Peyer's patch (tissue), 4 donors: ENCODE measurements at regions not wholly inside any gene's neighbourhood (a gene's known extent, or its start where the extent isn't known, plus 50 kb on each side); places are given as distances from the start of the nearest gene placed in this dataset.

Source experiments
- POLR2A ChIP-seq, 2 donors: fragments of 450-650 bp; IDR thresholded peaks; one replicate each; pipeline ENCODE4 v1.5.1; 2017; ENCODE audit warnings: antibody characterized with exemption in 2 of 2, mild to moderate bottlenecking in 2 of 2, moderate library complexity in 2 of 2
- TF ChIP-seq, protein P1 (sequence below), 6 experiments: fragments of 450-650 bp in 4 of 6; fragments of 200-600 bp in 2 of 6; sonication (generic) in 1 of 6; IDR thresholded peaks; one replicate each; pipeline ENCODE4 v1.5.1; 2017 to 2019; ENCODE audit warnings: antibody characterized with exemption in 6 of 6, mild to moderate bottlenecking in 3 of 6, moderate library complexity in 1 of 6

DNA sequence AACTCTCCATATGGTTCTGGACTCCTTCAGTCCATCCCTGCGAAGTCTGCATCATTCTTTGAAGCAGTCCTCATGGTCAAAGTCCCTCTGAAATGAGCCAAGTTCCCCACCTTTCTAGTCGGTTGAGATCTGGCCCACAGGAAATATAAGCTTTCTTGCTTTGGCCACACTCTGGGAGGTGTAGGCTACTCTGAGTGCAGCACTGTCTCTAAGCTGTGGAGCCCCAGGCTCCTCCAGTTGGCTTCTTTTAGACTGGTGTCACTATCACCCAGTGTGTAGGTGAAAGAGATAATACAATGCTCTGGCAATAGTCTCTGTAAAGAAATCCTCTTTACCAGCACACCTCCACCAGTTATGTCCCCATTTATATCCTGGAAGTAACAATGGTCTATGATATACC lies 486.5 kb upstream of the KLF12 start:
- TF ChIP-seq, protein P1, sequence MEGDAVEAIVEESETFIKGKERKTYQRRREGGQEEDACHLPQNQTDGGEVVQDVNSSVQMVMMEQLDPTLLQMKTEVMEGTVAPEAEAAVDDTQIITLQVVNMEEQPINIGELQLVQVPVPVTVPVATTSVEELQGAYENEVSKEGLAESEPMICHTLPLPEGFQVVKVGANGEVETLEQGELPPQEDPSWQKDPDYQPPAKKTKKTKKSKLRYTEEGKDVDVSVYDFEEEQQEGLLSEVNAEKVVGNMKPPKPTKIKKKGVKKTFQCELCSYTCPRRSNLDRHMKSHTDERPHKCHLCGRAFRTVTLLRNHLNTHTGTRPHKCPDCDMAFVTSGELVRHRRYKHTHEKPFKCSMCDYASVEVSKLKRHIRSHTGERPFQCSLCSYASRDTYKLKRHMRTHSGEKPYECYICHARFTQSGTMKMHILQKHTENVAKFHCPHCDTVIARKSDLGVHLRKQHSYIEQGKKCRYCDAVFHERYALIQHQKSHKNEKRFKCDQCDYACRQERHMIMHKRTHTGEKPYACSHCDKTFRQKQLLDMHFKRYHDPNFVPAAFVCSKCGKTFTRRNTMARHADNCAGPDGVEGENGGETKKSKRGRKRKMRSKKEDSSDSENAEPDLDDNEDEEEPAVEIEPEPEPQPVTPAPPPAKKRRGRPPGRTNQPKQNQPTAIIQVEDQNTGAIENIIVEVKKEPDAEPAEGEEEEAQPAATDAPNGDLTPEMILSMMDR (IDR thresholded peaks at IDR 0.05): no peak
- TF ChIP-seq POLR2A (IDR thresholded peaks at IDR 0.05): no peak
